ENCODE measurements at regions not wholly inside any gene's neighbourhood (a gene's known extent, or its start where the extent isn't known, plus 50 kb on each side); places are given as distances from the start of the nearest gene placed in this dataset.
"Not testable (repeated sequence)": the region's sequence is repeated elsewhere in the genome, so short reads cannot be mapped to it uniquely, and the experiment has no call there.

DNA sequence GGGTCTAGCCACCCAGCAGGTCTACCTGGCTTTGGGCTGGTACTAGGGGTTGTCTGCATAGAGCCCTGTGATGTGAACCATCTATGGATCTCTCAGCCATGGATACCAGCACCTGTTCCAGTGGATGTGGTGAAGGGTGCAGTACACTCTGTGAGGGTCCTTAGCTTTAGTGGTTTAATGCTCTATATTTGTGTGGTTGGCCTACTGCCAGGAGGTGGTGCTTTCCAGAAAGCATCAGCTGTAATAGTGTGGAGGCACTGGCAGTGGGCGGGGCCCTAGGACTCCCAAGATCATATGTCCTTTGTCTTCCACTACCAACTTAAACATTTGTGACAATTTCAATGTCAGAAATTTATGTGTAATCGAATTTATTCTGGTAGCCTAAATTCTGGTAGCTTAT lies 1065.1 kb downstream of the RPIA start:
- not testable (repeated sequence) for H3K4me3 ChIP-seq (ENCODE audit: low read depth, low read length); DNase-seq (ENCODE audit: low read depth)

- H3K4me3 ChIP-seq (ENCODE audit: low read depth, low read length); DNase-seq (ENCODE audit: low read depth): not testable (repeated sequence)
Measured at GRCh38 chr2:89758332-89759026, 1067.0 kb downstream of the RPIA start.

DNA sequence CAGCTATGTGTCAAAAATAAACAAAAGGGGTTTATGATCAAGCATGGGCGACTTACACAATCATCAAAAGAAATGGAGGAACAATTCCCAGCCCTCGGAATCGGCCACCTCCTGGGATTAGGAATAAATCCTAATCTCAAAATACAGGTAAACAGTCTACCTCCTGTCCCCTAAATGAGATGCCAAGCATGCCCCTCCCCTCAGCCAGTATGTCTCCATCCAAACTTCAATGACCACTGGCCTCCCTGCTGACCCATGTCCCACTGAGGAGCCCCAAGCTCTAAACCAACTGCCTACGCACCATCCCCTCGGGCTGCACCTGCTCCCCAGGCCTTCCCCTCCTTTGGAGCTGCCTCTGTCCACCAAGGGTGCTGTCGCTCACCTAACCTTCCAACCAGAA lies 1069.3 kb downstream of the RPIA start:
- DNase-seq (ENCODE audit: low read depth); H3K4me3 ChIP-seq (ENCODE audit: low read depth, low read length): not testable (repeated sequence)

DNA sequence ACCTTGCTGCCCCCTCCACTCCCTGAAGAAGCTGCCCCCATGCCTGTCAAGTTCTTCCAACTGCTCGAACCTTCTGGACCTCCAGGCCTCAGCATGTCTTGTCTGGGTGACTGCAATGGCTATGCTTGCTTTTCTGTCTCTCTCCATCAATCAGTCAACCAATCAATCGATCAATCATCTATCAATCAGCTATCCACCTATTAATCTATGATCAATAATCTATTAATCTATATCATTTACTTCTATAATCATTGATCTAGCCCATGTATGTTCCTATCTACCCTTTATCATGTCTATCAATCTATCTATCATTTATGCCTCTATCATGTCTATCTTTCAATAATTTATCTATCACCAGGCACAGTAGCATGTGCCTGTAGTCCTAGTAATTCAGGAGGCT lies 1069.7 kb downstream of the RPIA start:
- not testable (repeated sequence) for DNase-seq (ENCODE audit: low read depth); H3K4me3 ChIP-seq (ENCODE audit: low read depth, low read length)

DNA sequence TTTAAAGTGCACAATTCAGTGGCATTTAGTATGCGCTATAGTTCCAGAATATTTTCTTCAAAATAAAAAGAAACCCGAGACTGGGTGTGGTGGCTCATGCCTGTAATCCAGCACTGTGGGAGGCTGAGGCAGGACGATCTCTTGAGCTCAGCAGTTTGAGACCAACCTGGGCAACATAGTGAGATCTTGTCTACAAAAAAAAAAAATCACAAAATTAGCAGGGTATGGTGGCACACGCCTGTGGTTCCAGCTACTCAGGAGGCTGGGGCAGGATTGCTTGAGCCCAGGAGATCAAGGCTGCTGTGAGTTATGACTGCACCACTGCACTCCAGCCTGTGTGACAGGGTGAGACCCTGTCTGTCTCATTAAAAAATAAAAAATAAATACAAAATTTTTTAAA lies 1070.4 kb downstream of the RPIA start:
- not testable (repeated sequence) for DNase-seq (ENCODE audit: low read depth); H3K4me3 ChIP-seq (ENCODE audit: low read depth, low read length)

DNA sequence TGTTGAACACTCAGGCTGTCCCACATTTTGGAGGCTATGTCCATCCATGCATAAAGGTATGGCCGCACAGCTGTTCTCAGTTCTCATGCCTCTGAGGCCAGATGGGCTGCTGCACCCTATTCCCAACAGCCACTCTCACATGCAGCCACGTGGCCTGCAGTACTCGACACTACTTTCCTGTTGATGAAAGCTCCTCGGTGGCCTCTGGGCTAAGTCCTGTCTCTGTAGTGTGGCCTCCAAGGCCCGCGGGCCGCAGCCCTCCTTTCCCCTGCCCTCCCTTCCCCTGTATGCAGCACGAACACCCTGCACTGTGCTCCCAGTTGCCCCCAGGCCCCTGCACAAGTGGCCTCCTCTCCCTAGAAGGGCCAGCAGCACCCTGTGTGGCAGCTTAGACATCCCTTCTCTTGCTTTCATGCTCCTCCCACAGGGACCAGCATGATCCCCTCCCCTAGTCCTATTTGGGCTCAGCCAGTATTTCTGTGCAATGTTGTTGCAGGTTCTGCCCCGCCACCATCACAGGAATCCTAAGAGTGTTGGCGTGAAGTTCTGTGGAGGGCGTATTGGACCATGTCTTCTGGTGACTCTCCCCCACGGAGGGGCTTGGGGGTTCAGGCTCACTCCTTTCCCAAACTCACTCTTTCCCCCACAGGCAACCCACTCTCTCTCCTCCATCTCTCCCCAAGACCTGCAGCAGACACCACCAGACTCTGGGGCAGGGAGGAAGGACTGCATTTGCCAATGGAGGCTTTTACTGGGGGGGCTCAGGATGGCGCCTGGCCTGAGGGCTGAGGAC lies 1071.2 kb downstream of the RPIA start:
- not testable (repeated sequence) for H3K4me3 ChIP-seq (ENCODE audit: low read depth, low read length); DNase-seq (ENCODE audit: low read depth)

- DNase-seq (ENCODE audit: low read depth) = no peak
- TF ChIP-seq, protein P1, sequence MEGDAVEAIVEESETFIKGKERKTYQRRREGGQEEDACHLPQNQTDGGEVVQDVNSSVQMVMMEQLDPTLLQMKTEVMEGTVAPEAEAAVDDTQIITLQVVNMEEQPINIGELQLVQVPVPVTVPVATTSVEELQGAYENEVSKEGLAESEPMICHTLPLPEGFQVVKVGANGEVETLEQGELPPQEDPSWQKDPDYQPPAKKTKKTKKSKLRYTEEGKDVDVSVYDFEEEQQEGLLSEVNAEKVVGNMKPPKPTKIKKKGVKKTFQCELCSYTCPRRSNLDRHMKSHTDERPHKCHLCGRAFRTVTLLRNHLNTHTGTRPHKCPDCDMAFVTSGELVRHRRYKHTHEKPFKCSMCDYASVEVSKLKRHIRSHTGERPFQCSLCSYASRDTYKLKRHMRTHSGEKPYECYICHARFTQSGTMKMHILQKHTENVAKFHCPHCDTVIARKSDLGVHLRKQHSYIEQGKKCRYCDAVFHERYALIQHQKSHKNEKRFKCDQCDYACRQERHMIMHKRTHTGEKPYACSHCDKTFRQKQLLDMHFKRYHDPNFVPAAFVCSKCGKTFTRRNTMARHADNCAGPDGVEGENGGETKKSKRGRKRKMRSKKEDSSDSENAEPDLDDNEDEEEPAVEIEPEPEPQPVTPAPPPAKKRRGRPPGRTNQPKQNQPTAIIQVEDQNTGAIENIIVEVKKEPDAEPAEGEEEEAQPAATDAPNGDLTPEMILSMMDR (conservative IDR thresholded peaks at IDR 0.05; ENCODE audit: low read depth, low read length) = no peak
- H3K4me3 ChIP-seq (ENCODE audit: low read depth, low read length) = no peak overlapping the region
Measured at GRCh38 chr2:89763254-89763580, 1071.7 kb downstream of the RPIA start.

- TF ChIP-seq, protein P1 (conservative IDR thresholded peaks at IDR 0.05; ENCODE audit: low read depth, low read length) = no peak
- H3K4me3 ChIP-seq (ENCODE audit: low read depth, low read length) = no peak overlapping the region
- DNase-seq (ENCODE audit: low read depth) = no peak
Measured at GRCh38 chr2:89763581-89764485, 1072.4 kb downstream of the RPIA start.

- not testable (repeated sequence) for H3K4me3 ChIP-seq (ENCODE audit: low read depth, low read length); DNase-seq (ENCODE audit: low read depth)
Measured at GRCh38 chr2:89764571-89765360, 1073.3 kb downstream of the RPIA start.

DNA sequence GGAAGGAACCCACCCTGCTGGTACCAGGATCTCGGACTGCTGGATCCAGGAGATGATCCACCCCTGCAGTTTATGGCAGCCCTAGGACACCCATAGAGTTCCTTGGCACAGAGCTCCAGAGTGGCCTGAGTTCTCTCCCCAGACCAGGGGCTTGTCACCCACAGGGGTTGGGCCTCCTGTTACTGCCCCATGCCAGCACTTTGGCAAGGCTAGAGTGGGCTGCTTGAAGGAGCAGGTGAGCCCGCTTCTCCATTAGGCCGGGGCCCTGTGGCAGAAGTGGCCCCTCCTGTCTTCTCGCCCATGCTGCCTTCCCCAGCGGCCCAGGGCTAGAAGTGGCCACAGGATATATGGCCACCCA lies 1073.9 kb downstream of the RPIA start:
- H3K4me3 ChIP-seq (ENCODE audit: low read depth, low read length); DNase-seq (ENCODE audit: low read depth): not testable (repeated sequence)

DNA sequence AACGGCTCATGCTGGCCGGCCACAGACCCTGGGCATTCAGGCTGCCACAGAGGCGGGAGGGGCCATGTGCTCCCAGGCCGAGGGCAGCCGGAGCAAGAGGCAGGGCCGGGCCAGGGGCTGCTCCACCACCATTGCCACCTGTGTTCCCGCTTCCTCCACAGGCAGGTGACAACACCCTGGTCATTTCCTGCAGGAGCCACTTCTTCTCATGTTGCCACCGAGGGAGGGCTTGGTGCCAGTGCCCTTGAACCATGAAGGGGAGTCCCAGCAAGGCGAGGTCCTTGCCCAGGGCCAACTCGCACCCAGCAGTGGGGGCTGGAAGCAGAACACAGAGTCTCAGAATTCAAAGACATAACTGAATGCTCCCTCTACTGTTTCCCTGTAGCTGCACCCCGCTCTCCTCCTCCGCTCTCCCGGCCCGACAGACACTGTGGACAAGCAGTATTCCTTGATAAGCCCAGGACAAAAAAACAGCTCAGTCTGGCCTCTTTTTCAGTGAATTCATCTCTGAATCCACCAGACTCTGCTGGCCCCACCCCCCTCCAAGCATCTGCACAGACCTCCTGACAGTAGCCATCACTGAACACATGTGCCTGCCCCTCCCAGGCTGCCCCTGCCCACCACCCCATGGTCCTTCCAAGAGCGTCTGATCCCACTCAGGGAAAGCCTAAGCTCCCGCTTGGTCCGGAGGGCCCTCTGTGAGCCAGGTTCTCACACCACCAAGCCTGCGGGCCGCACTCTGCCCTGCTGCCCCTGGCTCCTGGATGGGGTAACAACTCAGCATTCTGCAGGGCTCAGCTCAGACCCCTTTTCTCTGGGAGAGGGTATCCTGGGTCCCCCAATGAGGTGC lies 1074.9 kb downstream of the RPIA start:
- H3K4me3 ChIP-seq (ENCODE audit: low read depth, low read length); DNase-seq (ENCODE audit: low read depth): not testable (repeated sequence)

DNA sequence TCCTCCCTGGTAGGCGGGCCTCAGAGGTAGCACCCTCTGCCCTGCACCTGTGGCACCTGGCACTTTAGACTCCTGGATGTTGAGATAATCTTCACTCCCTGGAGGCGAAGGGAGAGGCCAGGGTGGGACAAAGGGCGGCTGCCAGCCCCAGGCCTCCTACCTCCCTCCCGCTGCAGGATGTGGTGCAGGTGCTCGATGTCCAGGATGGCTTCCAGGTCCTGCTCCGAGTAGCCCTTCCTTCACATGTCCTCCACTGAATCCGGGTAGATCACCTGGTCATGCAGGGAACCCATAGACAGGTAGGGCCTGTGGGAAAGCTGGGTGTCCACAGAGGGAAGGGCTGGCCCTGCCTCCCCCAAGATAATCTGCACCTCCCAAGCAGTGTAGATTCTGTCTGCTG lies 1075.6 kb downstream of the RPIA start:
- not testable (repeated sequence) for DNase-seq (ENCODE audit: low read depth)

More for the DNA sequence above, 1075.6 kb downstream of the RPIA start:
- not testable (repeated sequence) for H3K4me3 ChIP-seq (ENCODE audit: low read depth, low read length)

Data from epithelial cell of proximal tubule (primary cell).